CD4-positive, alpha-beta memory T cell (primary cell): ENCODE measurements at regions not wholly inside any gene's neighbourhood (a gene's known extent, or its start where the extent isn't known, plus 50 kb on each side); places are given as distances from the start of the nearest gene placed in this dataset.

ENCODE experiments used
- CTCF ChIA-PET: fragments of 350-600 bp; sonication (Branson Sonifier 250); formaldehyde crosslinking; loops from one replicate; lab custom pipeline; 2021; ENCODE audit warnings: inconsistent platforms; ENCODE audit not compliant: partially characterized antibody; lab: Charles Lee
- POLR2A ChIA-PET: fragments of 350-600 bp; sonication (Branson Sonifier 250); formaldehyde crosslinking; loops from one replicate; lab custom pipeline; 2021; ENCODE audit not compliant: partially characterized antibody; lab: Charles Lee
- DNase-seq, 5 donors: peaks; one replicate each; pipeline versions ENCODE4 v3.0.0 to v3.0.0-alpha.2; 2020 to 2022; ENCODE audit warnings: mixed read lengths in 1 of 5
- H3K27ac ChIP-seq: one replicate; pipeline ENCODE4 v1.7.0; 2013; ENCODE audit warnings: low read depth, low read length
- H3K27me3 ChIP-seq: 2 replicates; pipeline ENCODE4 v1.7.0; 2013; ENCODE audit warnings: mild to moderate bottlenecking, low read length, moderate library complexity; ENCODE audit not compliant: insufficient read depth
- H3K36me3 ChIP-seq: 2 replicates; pipeline ENCODE4 v1.7.0; 2013; ENCODE audit warnings: mild to moderate bottlenecking, low read length, moderate library complexity; ENCODE audit not compliant: insufficient read depth
- H3K4me1 ChIP-seq: 2 replicates; pipeline ENCODE4 v1.7.0; 2013; ENCODE audit warnings: mild to moderate bottlenecking, low read length, moderate library complexity; ENCODE audit not compliant: insufficient read depth
- H3K4me3 ChIP-seq, 2 donors: one replicate each; pipeline ENCODE4 v1.7.0; 2013; ENCODE audit warnings: low read length in 2 of 2, mild to moderate bottlenecking in 1 of 2
- H3K9me3 ChIP-seq, 2 donors: one replicate each; pipeline ENCODE4 v1.7.0; 2013; ENCODE audit warnings: low read length in 2 of 2, control low read depth in 1 of 2; ENCODE audit not compliant: control insufficient read depth in 1 of 2
- H3K27ac Mint-ChIP-seq, 7 donors: one replicate each; pipeline ENCODE4 v1.8.0; 2020 to 2021; ENCODE audit warnings: mixed read lengths in 7 of 7, mild to moderate bottlenecking in 6 of 7, inconsistent platforms in 3 of 7, moderate library complexity in 3 of 7
- H3K27me3 Mint-ChIP-seq, 2 donors: one replicate each; pipeline ENCODE4 v1.8.0; 2020 to 2021; ENCODE audit warnings: mixed read lengths in 2 of 2
- H3K36me3 Mint-ChIP-seq, 2 donors: one replicate each; pipeline ENCODE4 v1.8.0; 2020 to 2021; ENCODE audit warnings: mixed read lengths in 2 of 2, inconsistent platforms in 1 of 2, mild to moderate bottlenecking in 1 of 2
- H3K4me1 Mint-ChIP-seq, 4 donors: one replicate each; pipeline ENCODE4 v1.8.0; 2020 to 2021; ENCODE audit warnings: mixed read lengths in 4 of 4, mild to moderate bottlenecking in 1 of 4
- H3K4me3 Mint-ChIP-seq, 8 donors: one replicate each; pipeline ENCODE4 v1.8.0; 2020 to 2021; ENCODE audit warnings: mixed read lengths in 8 of 8, mild to moderate bottlenecking in 7 of 8, moderate library complexity in 6 of 8, inconsistent platforms in 3 of 8
- H3K9me3 Mint-ChIP-seq, 8 donors: one replicate each; pipeline ENCODE4 v1.8.0; 2020 to 2021; ENCODE audit warnings: mixed read lengths in 8 of 8, mild to moderate bottlenecking in 5 of 8, inconsistent platforms in 3 of 8, moderate library complexity in 1 of 8
- intact Hi-C: fragments of 100-400 bp; cut with micrococcal nuclease; formaldehyde crosslinking; loops from one replicate; pipeline ENCODE4 v1.15.1; 2023

GRCh38 chr6:157766901-157767774, 55.9 kb upstream of the SNX9 start:
- no peaks in the 10 kb centered on the region for H3K9me3 ChIP-seq
- Mint-ChIP-seq H3K4me1 (peaks cover 36 to 55% (median 40%) of the 10 kb centered on the region in 4 donors), H3K4me3 (peak overlapping the region in 1 of 8 donors; percentile 33), H3K9me3 (no peaks in the 10 kb centered on the region), H3K27me3 (peaks cover 3 to 4% of the 10 kb centered on the region in 2 donors), H3K27ac (peak overlapping the region in 6 of 7 donors; percentile 41 to 68 (median 58)), H3K36me3 (peaks cover 0 to 3% of the 10 kb centered on the region in 2 donors)
- CTCF ChIA-PET: interaction anchor here (4.1 to 12.5 kb wide), 2 partner anchors 11 to 109 kb away, joined by 29 to 314 read pairs; no protein-coding TSS in a partner anchor
- DNase-seq: no peak
- intact Hi-C loops: no loop called here
- peaks cover 49% of the 10 kb centered on the region for H3K4me1 ChIP-seq
- H3K4me3 ChIP-seq: no peak overlapping the region
- POLR2A ChIA-PET: interaction anchor here (1.5 kb wide), 1 partner anchor 10 kb away, joined by 3 read pairs; no protein-coding TSS in a partner anchor
- H3K27me3 ChIP-seq: no peaks in the 10 kb centered on the region
- no peaks in the 10 kb centered on the region for H3K36me3 ChIP-seq
- no peak overlapping the region for H3K27ac ChIP-seq

- Mint-ChIP-seq H3K27ac (peak overlapping the region in 6 of 7 donors; percentile 32 to 91 (median 68)), H3K9me3 (no peaks in the 10 kb centered on the region), H3K27me3 (peaks cover 3 to 4% of the 10 kb centered on the region in 2 donors), H3K4me1 (peaks cover 34 to 49% (median 36%) of the 10 kb centered on the region in 4 donors), H3K4me3 (peak overlapping the region in 1 of 8 donors; percentile 31), H3K36me3 (peaks cover 0 to 3% of the 10 kb centered on the region in 2 donors)
- H3K9me3 ChIP-seq: no peaks in the 10 kb centered on the region
- DNase-seq: no peak
- H3K4me3 ChIP-seq: no peak overlapping the region
- H3K27ac ChIP-seq: no peak overlapping the region
- no peaks in the 10 kb centered on the region for H3K27me3 ChIP-seq
- ChIA-PET POLR2A (interaction anchor here (1.5 kb wide), 1 partner anchor 11 kb away, joined by 3 read pairs; no protein-coding TSS in a partner anchor), CTCF (no interaction called here)
- peaks cover 44% of the 10 kb centered on the region for H3K4me1 ChIP-seq
- no peaks in the 10 kb centered on the region for H3K36me3 ChIP-seq
- intact Hi-C loops: no loop called here
Measured at GRCh38 chr6:157767775-157768156, 55.3 kb upstream of the SNX9 start.

GRCh38 chr6:157768304-157768703, 54.7 kb upstream of the SNX9 start:
- peaks cover 3 to 4% of the 10 kb centered on the region in 2 donors for H3K27me3 Mint-ChIP-seq
- DNase-seq: no peak
- CTCF ChIA-PET: no interaction called here

GRCh38 chr6:157768863-157769551, 54.0 kb upstream of the SNX9 start:
- no peaks in the 10 kb centered on the region for H3K27me3 ChIP-seq
- intact Hi-C loops: no loop called here
- peaks cover 3 to 4% of the 10 kb centered on the region in 2 donors for H3K36me3 Mint-ChIP-seq
- peaks cover 32% of the 10 kb centered on the region for H3K4me1 ChIP-seq
- no peak overlapping the region for H3K27ac ChIP-seq
- H3K4me3 Mint-ChIP-seq: peak overlapping the region in 3 of 8 donors; percentile 7 to 31 (median 17)
- H3K36me3 ChIP-seq: no peaks in the 10 kb centered on the region
- H3K4me1 Mint-ChIP-seq: peaks cover 27 to 45% (median 32%) of the 10 kb centered on the region in 4 donors
- DNase-seq: no peak
- H3K27ac Mint-ChIP-seq: peak overlapping the region in 5 of 7 donors; percentile 42 to 73 (median 64)
- no peaks in the 10 kb centered on the region for H3K9me3 ChIP-seq
- CTCF ChIA-PET: interaction anchor here (0.8 to 3.2 kb wide), 2 partner anchors 10 to 12 kb away, joined by 3 to 15 read pairs; no protein-coding TSS in a partner anchor
- H3K27me3 Mint-ChIP-seq: peaks cover 4 to 5% of the 10 kb centered on the region in 2 donors
- POLR2A ChIA-PET: interaction anchor here (0.8 to 1.0 kb wide), 2 partner anchors 9 to 10 kb away, joined by 3 read pairs; no protein-coding TSS in a partner anchor
- no peaks in the 10 kb centered on the region for H3K9me3 Mint-ChIP-seq
- H3K4me3 ChIP-seq: no peak overlapping the region

More at GRCh38 chr6:157768304-157768703, 54.7 kb upstream of the SNX9 start:
- Mint-ChIP-seq H3K27ac (peak overlapping the region in 6 of 7 donors; percentile 24 to 91 (median 60)), H3K4me1 (peaks cover 31 to 45% (median 32%) of the 10 kb centered on the region in 4 donors), H3K36me3 (peaks cover 0 to 3% of the 10 kb centered on the region in 2 donors), H3K4me3 (peak overlapping the region in 5 of 8 donors; percentile 18 to 67 (median 31)), H3K9me3 (no peaks in the 10 kb centered on the region)
- H3K27me3 ChIP-seq: no peaks in the 10 kb centered on the region
- H3K4me3 ChIP-seq: no peak overlapping the region
- H3K9me3 ChIP-seq: no peaks in the 10 kb centered on the region
- intact Hi-C loops: no loop called here
- POLR2A ChIA-PET: no interaction called here
- peaks cover 39% of the 10 kb centered on the region for H3K4me1 ChIP-seq
- H3K36me3 ChIP-seq: no peaks in the 10 kb centered on the region
- no peak overlapping the region for H3K27ac ChIP-seq

- peaks cover 23% of the 10 kb centered on the region for H3K4me1 ChIP-seq
- no peak overlapping the region for H3K27ac ChIP-seq
- H3K4me3 Mint-ChIP-seq: no peak overlapping the region
- H3K36me3 ChIP-seq: no peaks in the 10 kb centered on the region
- peaks cover 18 to 38% (median 23%) of the 10 kb centered on the region in 4 donors for H3K4me1 Mint-ChIP-seq
- DNase-seq: no peak
- no peaks in the 10 kb centered on the region for H3K27me3 ChIP-seq
- intact Hi-C loops: no loop called here
- H3K27ac Mint-ChIP-seq: no peak overlapping the region
- no peak overlapping the region for H3K4me3 ChIP-seq
- CTCF ChIA-PET: interaction anchor here (0.8 to 3.2 kb wide), 4 partner anchors 9 to 13 kb away, joined by 3 to 15 read pairs (median 9); no protein-coding TSS in a partner anchor
- no peaks in the 10 kb centered on the region for H3K9me3 ChIP-seq
- POLR2A ChIA-PET: interaction anchor here (1.0 kb wide), 1 partner anchor 10 kb away, joined by 3 read pairs; no protein-coding TSS in a partner anchor
- no peaks in the 10 kb centered on the region for H3K9me3 Mint-ChIP-seq
- peaks cover 0 to 4% of the 10 kb centered on the region in 2 donors for H3K36me3 Mint-ChIP-seq
- peaks cover 1 to 5% of the 10 kb centered on the region in 2 donors for H3K27me3 Mint-ChIP-seq
Measured at GRCh38 chr6:157769776-157770426, 53.1 kb upstream of the SNX9 start.

- H3K4me1 ChIP-seq: peaks cover 20% of the 10 kb centered on the region
- H3K27ac Mint-ChIP-seq: no peak overlapping the region
- CTCF ChIA-PET: interaction anchor here (1.1 to 3.2 kb wide), 5 partner anchors 10 to 255 kb away, joined by 3 to 15 read pairs (median 4); no protein-coding TSS in a partner anchor
- H3K9me3 ChIP-seq: no peaks in the 10 kb centered on the region
- peaks cover 0 to 5% of the 10 kb centered on the region in 2 donors for H3K27me3 Mint-ChIP-seq
- no peak for DNase-seq
- H3K36me3 ChIP-seq: no peaks in the 10 kb centered on the region
- POLR2A ChIA-PET: no interaction called here
- no peak overlapping the region for H3K27ac ChIP-seq
- peaks cover 0 to 4% of the 10 kb centered on the region in 2 donors for H3K36me3 Mint-ChIP-seq
- intact Hi-C loops: no loop called here
- no peaks in the 10 kb centered on the region for H3K9me3 Mint-ChIP-seq
- no peak overlapping the region for H3K4me3 Mint-ChIP-seq
- peaks cover 16 to 35% (median 21%) of the 10 kb centered on the region in 4 donors for H3K4me1 Mint-ChIP-seq
- no peaks in the 10 kb centered on the region for H3K27me3 ChIP-seq
- no peak overlapping the region for H3K4me3 ChIP-seq
Measured at GRCh38 chr6:157770946-157771345, 52.1 kb upstream of the SNX9 start.
